HL-60/S4 (cell line): ENCODE measurements at regions not wholly inside any gene's neighbourhood (a gene's known extent, or its start where the extent isn't known, plus 50 kb on each side); places are given as distances from the start of the nearest gene placed in this dataset.

Experiments
- in situ Hi-C: fragments of 300-500 bp; cut with MboI; formaldehyde crosslinking; loops from 2 replicates; pipeline ENCODE4 v1.14.3; 2022; ENCODE audit warnings: low sequenced_read_pairs

GRCh38 chr15:69505956-69506556, 53.4 kb downstream of the RPLP1 start:
- in situ Hi-C loops = no loop called here

- in situ Hi-C loops = no loop called here
Measured at GRCh38 chr15:69508659-69509058, 56.0 kb downstream of the RPLP1 start.

- in situ Hi-C loops = no loop called here
Measured at GRCh38 chr15:69509131-69509530, 56.5 kb downstream of the RPLP1 start.

- in situ Hi-C loops = no loop called here
Measured at GRCh38 chr15:69510556-69510955, 57.9 kb downstream of the RPLP1 start.

- in situ Hi-C loops = no loop called here
Measured at GRCh38 chr15:69511015-69511414, 58.4 kb downstream of the RPLP1 start.

- in situ Hi-C loops = no loop called here
Measured at GRCh38 chr15:69511716-69512340, 59.2 kb downstream of the RPLP1 start.

GRCh38 chr15:69513450-69513960, 60.9 kb downstream of the RPLP1 start:
- in situ Hi-C loops = no loop called here

GRCh38 chr15:69513986-69514385, 61.4 kb downstream of the RPLP1 start:
- in situ Hi-C loops = no loop called here

- in situ Hi-C loops = no loop called here
Measured at GRCh38 chr15:69515508-69515907, 62.9 kb downstream of the RPLP1 start.

- in situ Hi-C loops = no loop called here
Measured at GRCh38 chr15:69515926-69516325, 63.3 kb downstream of the RPLP1 start.

GRCh38 chr15:69517052-69517451, 64.4 kb downstream of the RPLP1 start:
- in situ Hi-C loops = no loop called here

- in situ Hi-C loops = no loop called here
Measured at GRCh38 chr15:69518806-69519205, 66.2 kb downstream of the RPLP1 start.

GRCh38 chr15:69520067-69520466, 67.4 kb downstream of the RPLP1 start:
- in situ Hi-C loops = no loop called here

GRCh38 chr15:69522361-69522760, 69.7 kb downstream of the RPLP1 start:
- in situ Hi-C loops = no loop called here

- in situ Hi-C loops = no loop called here
Measured at GRCh38 chr15:69523010-69524001, 70.7 kb downstream of the RPLP1 start.

GRCh38 chr15:69524296-69524695, 71.7 kb downstream of the RPLP1 start:
- in situ Hi-C loops = no loop called here

- in situ Hi-C loops = no loop called here
Measured at GRCh38 chr15:69524814-69525213, 72.2 kb downstream of the RPLP1 start.

- in situ Hi-C loops = no loop called here
Measured at GRCh38 chr15:69525543-69525942, 72.9 kb downstream of the RPLP1 start.

GRCh38 chr15:69526081-69527061, 73.8 kb downstream of the RPLP1 start:
- in situ Hi-C loops = no loop called here

- in situ Hi-C loops = no loop called here
Measured at GRCh38 chr15:69529141-69529540, 76.5 kb downstream of the RPLP1 start.
